ENCODE measurements at regions not wholly inside any gene's neighbourhood (a gene's known extent, or its start where the extent isn't known, plus 50 kb on each side); places are given as distances from the start of the nearest gene placed in this dataset.

DNA sequence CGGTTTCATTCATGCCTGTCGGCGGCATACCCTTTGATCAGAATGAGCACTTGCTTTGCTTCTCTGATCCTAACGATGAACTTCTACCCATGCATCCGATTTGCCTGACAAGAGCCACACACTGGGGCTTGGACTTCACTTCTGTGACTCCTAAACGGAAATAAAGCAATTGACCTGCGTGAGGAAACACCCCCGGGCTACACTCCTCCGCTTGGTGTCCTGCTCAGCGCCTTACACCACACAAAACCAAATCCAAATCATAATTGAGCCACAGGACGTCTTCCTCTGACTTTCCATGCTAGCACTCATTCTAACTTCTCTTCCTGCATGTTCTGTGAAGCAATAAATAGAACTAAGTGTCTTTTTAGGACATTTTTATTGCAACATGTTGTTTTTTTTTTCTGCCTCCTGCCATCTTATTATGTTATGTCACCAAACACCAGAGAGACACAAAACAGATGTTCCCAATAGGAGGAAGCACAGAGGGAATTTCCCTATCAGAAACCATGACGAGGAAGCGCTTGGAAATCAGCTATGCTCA lies 110.8 kb upstream of the FAM9B start:
- Histone ChIP-seq H3K36me3 (ENCODE audit: control insufficient read depth in 2 of 2, insufficient read depth in 2 of 2, low read length in 1 of 2) (no peaks in the 10 kb centered on the region), H3K27me3 (ENCODE audit: control insufficient read depth in 1 of 2, insufficient read depth in 2 of 2, low read length in 2 of 2) (no peaks in the 10 kb centered on the region), H3K9me3 (ENCODE audit: control insufficient read depth in 2 of 2, insufficient read depth in 1 of 2, low read depth in 1 of 2, low read length in 1 of 2) (no peaks in the 10 kb centered on the region), H3K4me3 (ENCODE audit: low read depth in 1 of 2, low read length in 2 of 2) (no peak overlapping the region), H3K4me1 (ENCODE audit: control insufficient read depth in 2 of 2, insufficient read depth in 2 of 2, low read length in 1 of 2) (no peaks in the 10 kb centered on the region), H3K27ac (ENCODE audit: low read depth in 2 of 2, low read length in 1 of 2) (no peak overlapping the region)
- WGBS, 2 donors, result 64 to 77% methylated on average over 13 of the region's 13 CpGs

GRCh38 chrX:9146657-9147056 lies 112.7 kb upstream of the FAM9B start:
- no peaks in the 10 kb centered on the region for H3K36me3 ChIP-seq (ENCODE audit: control insufficient read depth in 2 of 2, insufficient read depth in 2 of 2, low read length in 1 of 2)
- H3K27ac ChIP-seq (ENCODE audit: low read depth in 2 of 2, low read length in 1 of 2), result no peak overlapping the region
- no peak overlapping the region for H3K4me3 ChIP-seq (ENCODE audit: low read depth in 1 of 2, low read length in 2 of 2)
- no peaks in the 10 kb centered on the region for H3K4me1 ChIP-seq (ENCODE audit: control insufficient read depth in 2 of 2, insufficient read depth in 2 of 2, low read length in 1 of 2)
- 89 to 95% methylated on average over 9 of the region's 9 CpGs for WGBS, 2 donors
- no peaks in the 10 kb centered on the region for H3K27me3 ChIP-seq (ENCODE audit: control insufficient read depth in 1 of 2, insufficient read depth in 2 of 2, low read length in 2 of 2)
- H3K9me3 ChIP-seq (ENCODE audit: control insufficient read depth in 2 of 2, insufficient read depth in 1 of 2, low read depth in 1 of 2, low read length in 1 of 2), result no peaks in the 10 kb centered on the region

- no peak overlapping the region for H3K27ac ChIP-seq (ENCODE audit: low read depth in 2 of 2, low read length in 1 of 2)
- H3K4me3 ChIP-seq (ENCODE audit: low read depth in 1 of 2, low read length in 2 of 2), result no peak overlapping the region
- no peaks in the 10 kb centered on the region for H3K27me3 ChIP-seq (ENCODE audit: control insufficient read depth in 1 of 2, insufficient read depth in 2 of 2, low read length in 2 of 2)
- H3K4me1 ChIP-seq (ENCODE audit: control insufficient read depth in 2 of 2, insufficient read depth in 2 of 2, low read length in 1 of 2), result no peaks in the 10 kb centered on the region
- H3K9me3 ChIP-seq (ENCODE audit: control insufficient read depth in 2 of 2, insufficient read depth in 1 of 2, low read depth in 1 of 2, low read length in 1 of 2), result no peaks in the 10 kb centered on the region
- 79 to 93% methylated on average over 5 of the region's 5 CpGs for WGBS, 2 donors
- H3K36me3 ChIP-seq (ENCODE audit: control insufficient read depth in 2 of 2, insufficient read depth in 2 of 2, low read length in 1 of 2), result no peaks in the 10 kb centered on the region
Measured at GRCh38 chrX:9147086-9147485, 113.2 kb upstream of the FAM9B start.

DNA sequence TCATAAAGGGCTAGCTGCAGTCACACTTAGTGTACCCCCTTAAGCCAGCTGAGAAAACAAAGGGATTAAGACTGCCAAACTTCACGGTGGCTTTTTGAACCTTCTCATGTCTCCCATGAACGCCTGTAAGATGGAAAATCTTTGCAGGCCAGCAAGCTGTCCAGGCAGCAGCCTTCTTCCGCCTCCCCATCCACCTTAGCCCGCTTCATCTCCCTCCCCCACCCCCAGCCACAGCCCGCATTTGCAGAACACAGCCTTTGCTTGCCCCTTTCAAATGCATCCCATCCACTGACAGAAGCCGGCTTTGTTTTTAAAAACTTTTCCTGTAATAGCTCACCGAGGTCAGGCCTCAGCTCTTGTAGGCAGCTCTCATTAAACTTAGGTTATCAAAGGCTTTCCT lies 113.8 kb upstream of the FAM9B start:
- H3K27ac ChIP-seq (ENCODE audit: low read depth in 2 of 2, low read length in 1 of 2), result no peak overlapping the region
- no peak overlapping the region for H3K4me3 ChIP-seq (ENCODE audit: low read depth in 1 of 2, low read length in 2 of 2)
- no peaks in the 10 kb centered on the region for H3K4me1 ChIP-seq (ENCODE audit: control insufficient read depth in 2 of 2, insufficient read depth in 2 of 2, low read length in 1 of 2)
- H3K36me3 ChIP-seq (ENCODE audit: control insufficient read depth in 2 of 2, insufficient read depth in 2 of 2, low read length in 1 of 2), result no peaks in the 10 kb centered on the region
- no peaks in the 10 kb centered on the region for H3K9me3 ChIP-seq (ENCODE audit: control insufficient read depth in 2 of 2, insufficient read depth in 1 of 2, low read depth in 1 of 2, low read length in 1 of 2)
- 35 to 64% methylated on average over 7 of the region's 7 CpGs for WGBS, 2 donors
- no peaks in the 10 kb centered on the region for H3K27me3 ChIP-seq (ENCODE audit: control insufficient read depth in 1 of 2, insufficient read depth in 2 of 2, low read length in 2 of 2)

DNA sequence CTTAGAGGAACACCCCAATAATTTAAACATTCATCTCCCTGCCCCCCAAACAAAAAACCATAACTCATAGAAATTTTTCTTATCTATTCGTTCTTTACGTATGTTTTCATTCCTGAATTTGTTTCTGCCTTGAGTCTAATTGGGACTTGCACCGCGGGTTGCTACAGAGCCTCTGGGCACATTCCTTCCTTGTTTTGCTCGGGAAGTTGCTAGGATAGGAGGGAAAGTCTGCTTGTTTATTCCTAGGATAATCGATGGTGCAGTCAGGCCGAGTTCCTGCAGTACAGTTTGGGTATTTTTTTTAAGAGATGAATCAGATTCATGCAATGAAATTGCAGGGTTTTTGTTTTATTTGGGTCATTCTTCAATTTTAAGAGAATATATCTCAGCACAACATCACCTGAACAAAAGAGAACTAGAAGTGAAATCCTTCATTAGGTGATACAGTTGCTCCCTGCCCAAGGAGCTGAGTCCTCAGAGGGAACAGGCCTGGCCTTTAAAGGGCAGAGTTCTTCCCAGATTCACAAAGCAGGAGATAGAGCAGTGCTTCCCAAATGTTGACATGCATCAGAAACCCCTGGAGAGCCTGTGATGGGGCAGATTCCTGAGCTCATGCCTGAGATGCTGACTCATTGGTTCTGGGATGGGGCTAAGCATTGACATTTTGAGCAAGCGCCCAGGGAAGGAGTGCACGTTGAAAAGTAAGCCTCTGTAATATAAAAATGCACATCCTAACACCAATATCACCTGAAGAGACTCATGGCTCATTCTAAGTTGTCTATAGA lies 114.9 kb upstream of the FAM9B start:
- no peaks in the 10 kb centered on the region for H3K4me1 ChIP-seq (ENCODE audit: control insufficient read depth in 2 of 2, insufficient read depth in 2 of 2, low read length in 1 of 2)
- WGBS, 2 donors, result 28% methylated on average over 9 of the region's 9 CpGs
- no peak overlapping the region for H3K4me3 ChIP-seq (ENCODE audit: low read depth in 1 of 2, low read length in 2 of 2)
- no peaks in the 10 kb centered on the region for H3K27me3 ChIP-seq (ENCODE audit: control insufficient read depth in 1 of 2, insufficient read depth in 2 of 2, low read length in 2 of 2)
- H3K27ac ChIP-seq (ENCODE audit: low read depth in 2 of 2, low read length in 1 of 2), result no peak overlapping the region
- H3K9me3 ChIP-seq (ENCODE audit: control insufficient read depth in 2 of 2, insufficient read depth in 1 of 2, low read depth in 1 of 2, low read length in 1 of 2), result no peaks in the 10 kb centered on the region
- H3K36me3 ChIP-seq (ENCODE audit: control insufficient read depth in 2 of 2, insufficient read depth in 2 of 2, low read length in 1 of 2), result no peaks in the 10 kb centered on the region

DNA sequence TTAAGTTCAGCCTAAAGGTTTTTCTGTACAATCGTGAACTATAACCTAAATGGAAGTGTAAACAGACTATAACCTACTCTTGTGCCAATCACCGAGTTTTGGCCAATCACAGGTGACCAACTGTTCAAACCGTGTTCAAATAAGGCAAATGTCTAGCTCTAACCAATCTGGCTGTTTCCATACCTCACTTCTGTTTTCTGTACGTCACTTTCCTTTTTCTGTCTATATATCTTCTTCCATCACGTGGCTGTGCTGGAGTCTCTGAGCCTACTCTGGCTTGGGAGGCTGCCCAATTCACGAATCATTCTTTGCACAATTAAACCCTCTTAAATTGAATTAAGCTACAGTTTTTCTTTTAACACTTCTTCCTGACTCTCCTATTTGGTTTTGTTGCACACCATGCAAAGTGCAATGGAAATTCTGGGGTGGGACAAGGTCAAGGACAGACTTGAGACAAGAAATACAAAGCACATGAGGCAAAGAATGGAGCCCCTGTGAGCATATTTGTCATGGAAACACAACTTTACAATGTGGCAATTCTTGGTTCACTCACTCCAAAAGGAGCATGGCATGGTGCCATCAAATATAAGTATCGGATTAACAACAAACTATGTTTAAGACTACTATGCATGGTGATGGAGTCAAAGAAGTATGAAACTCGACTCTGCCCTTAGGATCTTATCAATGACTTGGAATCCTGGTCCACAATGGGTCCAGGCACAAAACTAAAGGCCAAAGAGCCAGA lies 115.7 kb upstream of the FAM9B start:
- no peaks in the 10 kb centered on the region for H3K36me3 ChIP-seq (ENCODE audit: control insufficient read depth in 2 of 2, insufficient read depth in 2 of 2, low read length in 1 of 2)
- H3K27ac ChIP-seq (ENCODE audit: low read depth in 2 of 2, low read length in 1 of 2), result no peak overlapping the region

GRCh38 chrX:9151772-9152307 lies 117.9 kb upstream of the FAM9B start:
- no peaks in the 10 kb centered on the region for H3K4me1 ChIP-seq (ENCODE audit: control insufficient read depth in 2 of 2, insufficient read depth in 2 of 2, low read length in 1 of 2)
- H3K4me3 ChIP-seq (ENCODE audit: low read depth in 1 of 2, low read length in 2 of 2), result no peak overlapping the region
- no peak overlapping the region for H3K27ac ChIP-seq (ENCODE audit: low read depth in 2 of 2, low read length in 1 of 2)
- 93 to 95% methylated on average over 2 of the region's 2 CpGs for WGBS, 2 donors
- no peaks in the 10 kb centered on the region for H3K27me3 ChIP-seq (ENCODE audit: control insufficient read depth in 1 of 2, insufficient read depth in 2 of 2, low read length in 2 of 2)
- H3K36me3 ChIP-seq (ENCODE audit: control insufficient read depth in 2 of 2, insufficient read depth in 2 of 2, low read length in 1 of 2), result no peaks in the 10 kb centered on the region
- no peaks in the 10 kb centered on the region for H3K9me3 ChIP-seq (ENCODE audit: control insufficient read depth in 2 of 2, insufficient read depth in 1 of 2, low read depth in 1 of 2, low read length in 1 of 2)

More for the DNA sequence above, 115.7 kb upstream of the FAM9B start:
- Histone ChIP-seq H3K4me3 (ENCODE audit: low read depth in 1 of 2, low read length in 2 of 2) (no peak overlapping the region), H3K27me3 (ENCODE audit: control insufficient read depth in 1 of 2, insufficient read depth in 2 of 2, low read length in 2 of 2) (no peaks in the 10 kb centered on the region), H3K9me3 (ENCODE audit: control insufficient read depth in 2 of 2, insufficient read depth in 1 of 2, low read depth in 1 of 2, low read length in 1 of 2) (no peaks in the 10 kb centered on the region), H3K4me1 (ENCODE audit: control insufficient read depth in 2 of 2, insufficient read depth in 2 of 2, low read length in 1 of 2) (no peaks in the 10 kb centered on the region)
- WGBS, 2 donors, result 67 to 71% methylated on average over 8 of the region's 8 CpGs

DNA sequence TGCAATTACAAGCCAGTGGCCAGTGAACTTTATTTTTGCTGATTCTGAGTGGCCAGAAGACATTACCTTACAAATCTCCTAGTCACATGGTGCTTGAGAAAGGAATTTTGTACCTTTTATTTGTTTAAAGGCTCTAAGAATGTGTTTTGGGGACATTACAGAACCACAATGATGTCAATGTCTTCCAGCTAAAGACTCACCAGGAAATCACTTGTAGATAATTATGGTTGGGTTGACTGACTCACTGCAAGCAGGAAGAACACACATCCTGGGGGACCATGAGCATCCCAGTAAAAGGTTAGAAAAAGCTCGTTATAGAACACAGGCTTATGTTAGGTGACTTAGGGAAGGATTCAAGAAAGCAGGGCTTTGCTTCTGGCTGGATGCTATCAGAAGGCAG lies 119.4 kb upstream of the FAM9B start:
- Histone ChIP-seq H3K27ac (ENCODE audit: low read depth in 2 of 2, low read length in 1 of 2) (no peak overlapping the region), H3K27me3 (ENCODE audit: control insufficient read depth in 1 of 2, insufficient read depth in 2 of 2, low read length in 2 of 2) (no peaks in the 10 kb centered on the region), H3K9me3 (ENCODE audit: control insufficient read depth in 2 of 2, insufficient read depth in 1 of 2, low read depth in 1 of 2, low read length in 1 of 2) (no peaks in the 10 kb centered on the region), H3K36me3 (ENCODE audit: control insufficient read depth in 2 of 2, insufficient read depth in 2 of 2, low read length in 1 of 2) (no peaks in the 10 kb centered on the region), H3K4me3 (ENCODE audit: low read depth in 1 of 2, low read length in 2 of 2) (no peak overlapping the region), H3K4me1 (ENCODE audit: control insufficient read depth in 2 of 2, insufficient read depth in 2 of 2, low read length in 1 of 2) (no peaks in the 10 kb centered on the region)
- WGBS, 2 donors, result 58 to 59% methylated on average over 1 of the region's 1 CpG

- H3K9me3 ChIP-seq (ENCODE audit: control insufficient read depth in 2 of 2, insufficient read depth in 1 of 2, low read depth in 1 of 2, low read length in 1 of 2), result no peaks in the 10 kb centered on the region
- no peak overlapping the region for H3K4me3 ChIP-seq (ENCODE audit: low read depth in 1 of 2, low read length in 2 of 2)
- H3K27ac ChIP-seq (ENCODE audit: low read depth in 2 of 2, low read length in 1 of 2), result no peak overlapping the region
- H3K4me1 ChIP-seq (ENCODE audit: control insufficient read depth in 2 of 2, insufficient read depth in 2 of 2, low read length in 1 of 2), result no peaks in the 10 kb centered on the region
- no peaks in the 10 kb centered on the region for H3K27me3 ChIP-seq (ENCODE audit: control insufficient read depth in 1 of 2, insufficient read depth in 2 of 2, low read length in 2 of 2)
- 84 to 90% methylated on average over 7 of the region's 7 CpGs for WGBS, 2 donors
- no peaks in the 10 kb centered on the region for H3K36me3 ChIP-seq (ENCODE audit: control insufficient read depth in 2 of 2, insufficient read depth in 2 of 2, low read length in 1 of 2)
Measured at GRCh38 chrX:9158611-9159010, 124.7 kb upstream of the FAM9B start.
